MM.1S (cell line): ENCODE measurements at regions not wholly inside any gene's neighbourhood (a gene's known extent, or its start where the extent isn't known, plus 50 kb on each side); places are given as distances from the start of the nearest gene placed in this dataset.

Experiments
- DNase-seq: peaks from one replicate; pipeline ENCODE4 v3.0.0-alpha.2; 2015
- H2AFZ ChIP-seq: fragments of 300-600 bp; sonication (generic); 2 replicates; pipeline ENCODE4 v1.6.0; 2016; ENCODE audit warnings: antibody characterized with exemption, low read length
- H3F3A ChIP-seq: fragments of 300-600 bp; sonication (generic); 2 replicates; pipeline ENCODE4 v1.6.1; 2016; ENCODE audit warnings: mild to moderate bottlenecking, antibody characterized with exemption, low read length, moderate library complexity, mixed read lengths; ENCODE audit not compliant: insufficient read depth
- H3K27ac ChIP-seq: fragments of 300-600 bp; sonication (generic); 2 replicates; pipeline ENCODE4 v1.5.1; 2016; ENCODE audit warnings: mild to moderate bottlenecking, low read length
- H3K27me3 ChIP-seq: fragments of 300-600 bp; sonication (generic); replicated peaks from 2 replicates; pipeline ENCODE4 v1.6.0; 2016; ENCODE audit warnings: low read length; ENCODE audit not compliant: insufficient read depth
- H3K36me3 ChIP-seq: fragments of 300-600 bp; sonication (generic); replicated peaks from 2 replicates; pipeline ENCODE4 v1.6.1; 2016; ENCODE audit warnings: mild to moderate bottlenecking, low read length, mixed read lengths; ENCODE audit not compliant: insufficient read depth
- H3K4me1 ChIP-seq: fragments of 300-600 bp; sonication (generic); 2 replicates; pipeline ENCODE4 v1.6.1; 2016; ENCODE audit warnings: low read length, mixed read lengths
- H3K4me2 ChIP-seq: fragments of 300-600 bp; sonication (generic); 2 replicates; pipeline ENCODE4 v1.6.0; 2016; ENCODE audit warnings: low read depth, low read length
- H3K4me3 ChIP-seq: fragments of 300-600 bp; sonication (generic); 2 replicates; pipeline ENCODE4 v1.5.1; 2016; ENCODE audit warnings: low read length, mixed read lengths
- H3K79me2 ChIP-seq: fragments of 300-600 bp; sonication (generic); 2 replicates; pipeline ENCODE4 v1.6.1; 2016; ENCODE audit warnings: mixed run types, low read length, mixed read lengths
- H3K9ac ChIP-seq: fragments of 300-600 bp; sonication (generic); 2 replicates; pipeline ENCODE4 v1.6.1; 2016; ENCODE audit warnings: low read length, mixed read lengths
- H3K9me2 ChIP-seq: fragments of 300-600 bp; sonication (generic); replicated peaks from 2 replicates; pipeline ENCODE4 v1.6.1; 2016; ENCODE audit warnings: mild to moderate bottlenecking, low read length, mixed read lengths; ENCODE audit not compliant: insufficient read depth
- H3K9me3 ChIP-seq: fragments of 300-600 bp; sonication (generic); replicated peaks from 2 replicates; pipeline ENCODE4 v1.6.1; 2016; ENCODE audit warnings: mild to moderate bottlenecking, low read length, mixed read lengths; ENCODE audit not compliant: insufficient read depth
- H4K20me1 ChIP-seq: fragments of 300-600 bp; sonication (generic); 2 replicates; pipeline ENCODE4 v1.6.1; 2016; ENCODE audit warnings: mild to moderate bottlenecking, low read length, moderate library complexity, mixed read lengths; ENCODE audit not compliant: insufficient read depth
- EZH2 ChIP-seq: fragments of 300-600 bp; sonication (generic); optimal IDR thresholded peaks from 2 replicates; pipeline ENCODE3; 2017; ENCODE audit warnings: low read depth, mild to moderate bottlenecking, antibody characterized with exemption, low read length, mixed read lengths
- EZH2phosphoT487 ChIP-seq: fragments of 300-600 bp; sonication (generic); IDR thresholded peaks from 2 replicates; pipeline ENCODE4 v1.6.1; 2018; ENCODE audit warnings: antibody characterized with exemption, low read length
- TF ChIP-seq, protein P1 (sequence below): fragments of 300-600 bp; sonication (generic); IDR thresholded peaks from 2 replicates; pipeline ENCODE4 v1.5.1; 2016; ENCODE audit warnings: antibody characterized with exemption, low read length, mixed read lengths

DNA sequence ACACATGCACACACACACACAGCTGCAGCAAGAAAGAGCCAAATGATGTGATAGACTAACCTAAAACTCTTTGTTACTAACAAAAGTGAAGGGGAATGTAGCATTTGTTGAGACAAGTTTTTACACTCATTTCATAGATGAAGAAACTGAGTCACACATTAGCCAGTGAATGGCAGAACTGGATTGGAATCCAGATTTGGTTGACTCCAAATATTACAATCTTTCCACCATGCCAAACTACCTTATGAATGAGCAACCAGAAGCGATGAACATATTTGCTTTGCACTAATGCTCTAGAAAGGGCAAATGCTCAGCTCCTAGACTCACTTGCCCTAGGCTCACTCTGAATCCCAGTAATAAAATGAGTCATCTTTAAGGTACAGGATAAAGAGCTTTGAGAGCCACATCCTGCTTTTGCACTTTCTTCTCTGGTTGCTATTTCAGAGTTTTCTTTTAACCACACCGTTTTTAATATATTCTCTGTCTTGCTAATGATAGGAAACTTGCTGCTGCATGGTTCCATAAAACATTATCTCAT lies 111.9 kb downstream of the GPAM start:
- no peaks in the 10 kb centered on the region for H3F3A ChIP-seq
- H3K9me3 ChIP-seq, result no peaks in the 10 kb centered on the region
- no peaks in the 10 kb centered on the region for H3K9me2 ChIP-seq
- no peaks in the 10 kb centered on the region for H3K4me1 ChIP-seq
- no peaks in the 10 kb centered on the region for H4K20me1 ChIP-seq
- no peak overlapping the region for H3K4me3 ChIP-seq
- H3K79me2 ChIP-seq, result no peaks in the 10 kb centered on the region
- no peak overlapping the region for H3K27ac ChIP-seq
- no peak for TF ChIP-seq EZH2phosphoT487
- TF ChIP-seq, protein P1, sequence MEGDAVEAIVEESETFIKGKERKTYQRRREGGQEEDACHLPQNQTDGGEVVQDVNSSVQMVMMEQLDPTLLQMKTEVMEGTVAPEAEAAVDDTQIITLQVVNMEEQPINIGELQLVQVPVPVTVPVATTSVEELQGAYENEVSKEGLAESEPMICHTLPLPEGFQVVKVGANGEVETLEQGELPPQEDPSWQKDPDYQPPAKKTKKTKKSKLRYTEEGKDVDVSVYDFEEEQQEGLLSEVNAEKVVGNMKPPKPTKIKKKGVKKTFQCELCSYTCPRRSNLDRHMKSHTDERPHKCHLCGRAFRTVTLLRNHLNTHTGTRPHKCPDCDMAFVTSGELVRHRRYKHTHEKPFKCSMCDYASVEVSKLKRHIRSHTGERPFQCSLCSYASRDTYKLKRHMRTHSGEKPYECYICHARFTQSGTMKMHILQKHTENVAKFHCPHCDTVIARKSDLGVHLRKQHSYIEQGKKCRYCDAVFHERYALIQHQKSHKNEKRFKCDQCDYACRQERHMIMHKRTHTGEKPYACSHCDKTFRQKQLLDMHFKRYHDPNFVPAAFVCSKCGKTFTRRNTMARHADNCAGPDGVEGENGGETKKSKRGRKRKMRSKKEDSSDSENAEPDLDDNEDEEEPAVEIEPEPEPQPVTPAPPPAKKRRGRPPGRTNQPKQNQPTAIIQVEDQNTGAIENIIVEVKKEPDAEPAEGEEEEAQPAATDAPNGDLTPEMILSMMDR, result no peak
- TF ChIP-seq EZH2, result no peak
- H3K36me3 ChIP-seq, result no peaks in the 10 kb centered on the region
- no peaks in the 10 kb centered on the region for H3K27me3 ChIP-seq
- H3K9ac ChIP-seq, result no peak overlapping the region
- no peak for DNase-seq
- H3K4me2 ChIP-seq, result no peak overlapping the region
- H2AFZ ChIP-seq, result no peak overlapping the region

GRCh38 chr10:112078003-112078402 lies 105.6 kb downstream of the GPAM start:
- no peaks in the 10 kb centered on the region for H3F3A ChIP-seq
- H3K9me2 ChIP-seq, result no peaks in the 10 kb centered on the region
- no peaks in the 10 kb centered on the region for H3K79me2 ChIP-seq
- H3K36me3 ChIP-seq, result no peaks in the 10 kb centered on the region
- DNase-seq, result no peak
- H3K9ac ChIP-seq, result no peak overlapping the region
- H3K4me1 ChIP-seq, result no peaks in the 10 kb centered on the region
- H3K9me3 ChIP-seq, result no peaks in the 10 kb centered on the region
- H3K4me3 ChIP-seq, result no peak overlapping the region
- no peak overlapping the region for H3K4me2 ChIP-seq
- H3K27ac ChIP-seq, result no peak overlapping the region
- no peak overlapping the region for H2AFZ ChIP-seq
- H4K20me1 ChIP-seq, result no peaks in the 10 kb centered on the region
- H3K27me3 ChIP-seq, result no peaks in the 10 kb centered on the region
- TF ChIP-seq, protein P1, result no peak
- no peak for TF ChIP-seq EZH2
- no peak for TF ChIP-seq EZH2phosphoT487

- no peak overlapping the region for H3K4me3 ChIP-seq
- H3K4me1 ChIP-seq, result no peaks in the 10 kb centered on the region
- no peak for DNase-seq
- H2AFZ ChIP-seq, result no peak overlapping the region
- TF ChIP-seq EZH2, result no peak
- no peak for TF ChIP-seq EZH2phosphoT487
- TF ChIP-seq, protein P1, result no peak
- H3K9me2 ChIP-seq, result no peaks in the 10 kb centered on the region
- H3K36me3 ChIP-seq, result no peaks in the 10 kb centered on the region
- no peaks in the 10 kb centered on the region for H3F3A ChIP-seq
- H3K27ac ChIP-seq, result no peak overlapping the region
- H3K4me2 ChIP-seq, result no peak overlapping the region
- H3K9me3 ChIP-seq, result no peaks in the 10 kb centered on the region
- H3K79me2 ChIP-seq, result no peaks in the 10 kb centered on the region
- H3K9ac ChIP-seq, result no peak overlapping the region
- H4K20me1 ChIP-seq, result no peaks in the 10 kb centered on the region
- no peaks in the 10 kb centered on the region for H3K27me3 ChIP-seq
Measured at GRCh38 chr10:112080231-112080630, 103.3 kb downstream of the GPAM start.
